Stimulated activated CD4-positive, alpha-beta T cell treated with anti-CD3 and anti-CD28 coated beads, TNF-alpha, amount 100 ng/mL, for 24 hours (primary cell): ENCODE measurements at regions not wholly inside any gene's neighbourhood (a gene's known extent, or its start where the extent isn't known, plus 50 kb on each side); places are given as distances from the start of the nearest gene placed in this dataset.
"Not testable (repeated sequence)": the region's sequence is repeated elsewhere in the genome, so short reads cannot be mapped to it uniquely, and the experiment has no call there.

Experiments used
- DNase-seq, 3 experiments: peaks; one replicate each; pipeline ENCODE4 v3.0.0-alpha.2; 2020; ENCODE audit warnings: low read depth in 3 of 3

DNA sequence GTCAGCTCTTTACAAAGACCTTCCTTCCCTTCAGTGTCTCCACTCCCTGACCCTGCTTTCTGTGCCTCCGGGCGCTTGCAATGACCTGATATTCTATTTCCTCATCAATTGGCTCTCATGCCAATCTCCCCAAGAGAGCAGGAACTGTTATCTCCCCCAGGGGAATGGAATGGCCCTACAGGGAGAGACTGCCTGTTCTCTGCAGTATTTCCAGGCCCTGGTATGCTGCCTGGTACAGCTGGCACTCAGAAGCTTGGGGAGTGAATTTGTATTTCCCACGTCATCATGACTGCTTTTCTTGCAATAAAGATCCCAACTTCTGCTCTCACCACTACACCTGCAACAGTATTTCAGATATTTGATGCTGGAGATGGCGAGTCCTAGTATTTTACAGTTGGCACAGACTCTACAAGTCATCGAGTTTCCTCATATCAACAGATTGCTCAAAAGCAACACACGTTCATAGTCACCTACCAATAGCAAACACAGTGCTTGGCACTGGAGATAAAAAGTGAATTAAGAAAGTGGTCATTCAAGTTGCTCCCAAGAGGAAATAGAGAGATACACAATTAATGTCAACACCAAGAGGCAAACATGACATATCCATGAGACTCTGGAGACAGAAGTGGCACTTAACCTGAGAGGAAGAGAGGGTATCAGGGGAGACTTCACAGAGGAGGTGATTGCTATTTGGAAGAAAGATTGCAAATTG, 90.5 kb upstream of the EGFL6 start:
- DNase-seq: no peak

GRCh38 chrX:13476384-13476783, 93.0 kb upstream of the EGFL6 start:
- DNase-seq: no peak

DNA sequence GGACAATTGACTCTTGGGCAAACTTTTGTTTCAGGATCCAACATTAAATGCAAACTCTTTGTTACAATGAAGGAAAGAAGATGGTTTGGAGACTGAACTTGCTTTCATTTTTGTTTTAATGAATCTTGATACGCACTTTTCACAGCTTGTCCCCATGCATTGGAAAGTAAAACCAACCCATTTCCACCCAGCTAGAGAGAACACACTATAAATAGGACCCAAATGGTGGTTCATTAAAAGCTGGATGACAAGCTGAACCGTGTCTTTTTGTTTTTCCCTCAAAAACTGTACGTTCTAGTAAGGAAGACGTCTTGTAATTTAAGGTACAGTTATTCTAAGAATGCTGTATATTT, 95.3 kb upstream of the EGFL6 start:
- no peak for DNase-seq

GRCh38 chrX:13473442-13474163, 95.8 kb upstream of the EGFL6 start:
- no peak for DNase-seq

GRCh38 chrX:13472975-13473374, 96.4 kb upstream of the EGFL6 start:
- DNase-seq: no peak

DNA sequence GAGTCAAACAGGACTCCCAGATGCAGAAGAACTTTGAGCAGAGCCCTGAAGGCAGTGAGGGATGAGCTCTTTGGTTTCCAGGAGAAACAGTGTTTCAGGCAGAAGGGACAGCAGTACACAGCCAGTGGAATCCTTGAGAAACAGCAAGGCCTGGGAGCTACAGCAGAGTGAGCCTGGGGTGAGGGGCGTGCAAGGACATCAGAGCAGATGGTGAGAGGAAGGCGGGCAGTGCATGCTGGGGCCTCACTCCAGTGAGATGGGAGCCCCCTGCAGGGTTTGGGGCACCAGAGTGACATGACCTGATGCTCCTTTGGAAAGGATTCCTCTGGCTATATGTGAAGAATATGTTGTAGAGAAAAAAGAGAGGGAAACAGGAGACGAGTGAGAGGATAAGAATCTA, 98.1 kb upstream of the EGFL6 start:
- DNase-seq: no peak

- DNase-seq: no peak
Measured at GRCh38 chrX:13470685-13470977, 98.8 kb upstream of the EGFL6 start.

DNA sequence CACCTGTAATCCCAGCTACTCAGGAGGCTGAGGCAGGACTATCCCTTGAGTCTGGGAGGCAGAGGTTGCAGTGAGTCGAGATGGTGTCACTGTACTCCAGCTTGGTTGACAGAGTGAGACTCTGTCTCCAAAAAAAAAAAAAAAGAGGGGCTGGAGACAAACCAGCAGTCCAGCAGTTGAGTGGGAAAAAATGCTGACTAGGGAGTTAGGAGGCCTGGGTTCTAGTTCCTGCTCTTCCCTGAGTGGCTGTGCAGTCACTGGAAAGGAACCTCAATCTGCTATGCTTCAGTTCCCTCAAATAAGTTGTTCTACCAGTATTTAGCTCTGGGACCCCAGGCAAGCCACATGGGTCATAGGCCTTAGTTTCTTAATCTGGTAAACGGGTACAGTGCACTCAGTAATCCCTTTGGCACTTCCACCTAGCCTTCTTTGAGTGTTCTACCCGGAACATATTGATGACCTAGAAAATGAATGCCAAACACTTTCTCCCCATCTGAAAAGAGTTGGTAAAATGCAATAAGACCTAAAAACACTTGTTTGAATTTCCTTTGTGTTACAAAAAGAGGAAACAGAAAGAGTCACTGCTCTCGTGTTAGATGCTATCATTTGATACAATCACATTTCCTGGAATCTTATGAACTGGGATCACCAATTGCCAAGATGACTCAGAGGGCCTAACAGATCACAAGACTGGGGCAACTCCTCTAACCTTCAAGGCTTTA, 99.3 kb upstream of the EGFL6 start:
- DNase-seq: no peak

DNA sequence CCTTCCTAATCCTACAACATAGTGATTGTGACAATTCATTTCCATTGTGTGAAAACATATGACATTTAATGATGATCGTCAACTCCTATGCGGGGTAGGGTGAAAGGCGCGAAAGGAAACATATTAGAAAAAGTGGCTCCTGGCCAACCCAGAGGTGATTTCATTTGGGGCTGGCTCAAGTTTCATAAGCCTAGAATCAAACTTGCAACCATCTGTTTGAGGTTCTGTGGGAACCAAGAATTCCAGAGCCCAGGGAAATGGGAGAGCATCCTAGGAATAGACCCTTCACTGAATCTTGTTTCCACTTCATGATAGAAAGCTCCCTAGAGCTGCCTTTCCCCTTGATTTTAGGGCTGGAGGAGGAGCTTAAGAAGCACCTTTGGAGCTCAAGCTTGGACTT, 101.3 kb upstream of the EGFL6 start:
- no peak for DNase-seq

- DNase-seq: no peak
Measured at GRCh38 chrX:13467243-13467642, 102.2 kb upstream of the EGFL6 start.

GRCh38 chrX:13464599-13465275, 104.7 kb upstream of the EGFL6 start:
- no peak for DNase-seq

DNA sequence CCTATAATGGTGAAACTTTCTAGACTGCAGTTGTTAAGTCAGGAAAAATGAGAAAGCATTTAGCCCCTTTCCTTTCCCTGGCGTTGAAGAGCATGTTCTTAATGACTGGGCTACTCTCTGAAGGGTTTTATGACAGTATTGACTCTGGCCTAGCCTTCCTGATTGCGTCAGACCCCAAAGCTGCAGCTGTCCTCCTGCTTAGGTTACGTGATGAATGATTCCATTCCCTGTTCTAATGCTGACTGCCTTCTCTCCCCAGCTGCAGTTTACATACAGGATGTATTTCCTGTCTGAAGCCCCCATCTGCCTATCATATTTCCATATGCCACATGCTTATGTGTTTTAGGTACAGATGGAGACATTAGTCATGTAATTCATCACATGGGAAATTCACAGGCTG, 105.8 kb upstream of the EGFL6 start:
- no peak for DNase-seq

- DNase-seq: no peak
Measured at GRCh38 chrX:13452283-13452682, 117.1 kb upstream of the EGFL6 start.

GRCh38 chrX:13449441-13449840, 120.0 kb upstream of the EGFL6 start:
- DNase-seq: no peak

- no peak for DNase-seq
Measured at GRCh38 chrX:13448941-13449340, 120.5 kb upstream of the EGFL6 start.

GRCh38 chrX:13441608-13442007, 121.8 kb upstream of the ATXN3L start:
- DNase-seq: not testable (repeated sequence)

GRCh38 chrX:13440176-13440575, 120.3 kb upstream of the ATXN3L start:
- no peak for DNase-seq

- DNase-seq: no peak
Measured at GRCh38 chrX:13433298-13433605, 113.4 kb upstream of the ATXN3L start.

GRCh38 chrX:13432414-13433297, 112.8 kb upstream of the ATXN3L start:
- DNase-seq: no peak

- no peak for DNase-seq
Measured at GRCh38 chrX:13430136-13430827, 110.4 kb upstream of the ATXN3L start.
